Caco-2 (cell line): ENCODE measurements at regions not wholly inside any gene's neighbourhood (a gene's known extent, or its start where the extent isn't known, plus 50 kb on each side); places are given as distances from the start of the nearest gene placed in this dataset.

Experiments used
- BruUV-seq: library from RNA; stranded (reverse); fragments of 400-500 nt; replicated peaks from 2 replicates; lab custom pipeline; 2021; lab: Mats Ljungman, UMichigan
- CTCF ChIA-PET: fragments of 300-600 bp; sonication (Branson Sonifier 250); formaldehyde crosslinking; loops from one replicate; lab custom pipeline; 2022; ENCODE audit warnings: antibody characterized with exemption; lab: Charles Lee
- POLR2A ChIA-PET: fragments of 300-600 bp; sonication (Branson Sonifier 250); formaldehyde crosslinking; loops from one replicate; lab custom pipeline; 2022; ENCODE audit warnings: antibody characterized with exemption; lab: Charles Lee
- DNase-seq, 2 experiments: peaks; one replicate each; pipeline versions ENCODE4 v3.0.0 to v3.0.0-alpha.2; 2020 to 2022
- H3K27me3 ChIP-seq: replicated peaks from 2 replicates; pipeline ENCODE4 v1.6.0; 2011; ENCODE audit warnings: low read length; ENCODE audit not compliant: control insufficient read depth, insufficient read depth
- H3K36me3 ChIP-seq: 2 replicates; pipeline ENCODE4 v1.5.1; 2011; ENCODE audit warnings: low read length; ENCODE audit not compliant: control insufficient read depth, insufficient read depth
- H3K4me1 ChIP-seq: fragments of 250-450 bp; sonication (Bioruptor Pico); 2 replicates; pipeline ENCODE4 v1.5.1; 2020; ENCODE audit warnings: mild to moderate bottlenecking
- H3K4me3 ChIP-seq: 2 replicates; pipeline ENCODE4 v1.5.1; 2011; ENCODE audit warnings: low read depth, mild to moderate bottlenecking, control low read depth, low read length
- H3K9me3 ChIP-seq: fragments of 250-450 bp; sonication (Bioruptor Pico); 2 replicates; pipeline ENCODE4 v1.5.1; 2020; ENCODE audit warnings: mild to moderate bottlenecking, moderate library complexity
- H3K27ac Mint-ChIP-seq: one replicate; pipeline ENCODE4 v1.8.0; 2022; ENCODE audit warnings: mixed read lengths; ENCODE audit not compliant: unreplicated experiment
- H3K27me3 Mint-ChIP-seq: one replicate; pipeline ENCODE4 v1.8.0; 2022; ENCODE audit warnings: mixed read lengths; ENCODE audit not compliant: insufficient read depth, unreplicated experiment
- H3K36me3 Mint-ChIP-seq: one replicate; pipeline ENCODE4 v1.8.0; 2022; ENCODE audit warnings: mild to moderate bottlenecking, mixed read lengths; ENCODE audit not compliant: insufficient read depth, unreplicated experiment
- H3K4me1 Mint-ChIP-seq: one replicate; pipeline ENCODE4 v1.8.0; 2022; ENCODE audit warnings: low read depth, mixed read lengths; ENCODE audit not compliant: unreplicated experiment
- H3K4me3 Mint-ChIP-seq: one replicate; pipeline ENCODE4 v1.8.0; 2022; ENCODE audit warnings: mild to moderate bottlenecking, moderate library complexity, mixed read lengths; ENCODE audit not compliant: unreplicated experiment
- H3K9me3 Mint-ChIP-seq: one replicate; pipeline ENCODE4 v1.8.0; 2022; ENCODE audit warnings: mixed read lengths; ENCODE audit not compliant: unreplicated experiment
- CTCF ChIP-seq, 2 experiments: fragments of 200-600 bp in 1 of 2; IDR thresholded peaks; 1 replicate in 1 of 2; 2 replicates in 1 of 2; pipeline versions ENCODE4 v1.5.1 to v1.8.0; 2011 to 2022; ENCODE audit warnings: antibody characterized with exemption in 1 of 2, control low read depth in 1 of 2, inconsistent platforms in 1 of 2, low read depth in 1 of 2, low read length in 1 of 2, mild to moderate bottlenecking in 1 of 2, moderate library complexity in 1 of 2; ENCODE audit not compliant: insufficient read depth in 1 of 2, severe bottlenecking in 1 of 2, unreplicated experiment in 1 of 2
- intact Hi-C: fragments of 100-400 bp; cut with micrococcal nuclease; formaldehyde crosslinking; loops from one replicate; pipeline ENCODE4 v1.10.0; 2022; ENCODE audit not compliant: unreplicated experiment

- H3K36me3 Mint-ChIP-seq = no peaks in the 10 kb centered on the region
- H3K27me3 ChIP-seq = no peaks in the 10 kb centered on the region
- H3K27me3 Mint-ChIP-seq = peaks cover 3% of the 10 kb centered on the region
- H3K4me3 Mint-ChIP-seq = no peak overlapping the region
- peaks cover 5% of the 10 kb centered on the region for H3K4me1 ChIP-seq
- H3K4me3 ChIP-seq = no peak overlapping the region
- no peaks in the 10 kb centered on the region for H3K9me3 Mint-ChIP-seq
- intact Hi-C loops = no loop called here
- DNase-seq = no peak
- no peak overlapping the region for H3K27ac Mint-ChIP-seq
- POLR2A ChIA-PET = no interaction called here
- H3K36me3 ChIP-seq = no peaks in the 10 kb centered on the region
- CTCF ChIA-PET = no interaction called here
- no TSS peak for BruUV-seq
- no peaks in the 10 kb centered on the region; the same call in 1 of the 2 replicates for H3K9me3 ChIP-seq
- peaks cover 5% of the 10 kb centered on the region for H3K4me1 Mint-ChIP-seq
- no peak for TF ChIP-seq CTCF (IDR thresholded peaks at IDR 0.05; ENCODE audit: insufficient read depth in 1 of 2, low read depth in 1 of 2, low read length in 1 of 2, severe bottlenecking in 1 of 2, unreplicated experiment in 1 of 2)
These were observed 83.8 kb downstream of the MRPL46 start for GRCh38 chr15:88383354-88383753.

GRCh38 chr15:88382482-88382983, 84.7 kb downstream of the MRPL46 start:
- Histone ChIP-seq H3K36me3 (no peaks in the 10 kb centered on the region), H3K4me3 (no peak overlapping the region), H3K27me3 (no peaks in the 10 kb centered on the region), H3K4me1 (no peaks in the 10 kb centered on the region), H3K9me3 (no peaks in the 10 kb centered on the region)
- H3K27ac Mint-ChIP-seq = no peak overlapping the region
- ChIA-PET CTCF (no interaction called here), POLR2A (no interaction called here)
- no peaks in the 10 kb centered on the region for H3K4me1 Mint-ChIP-seq
- no peak for TF ChIP-seq CTCF (IDR thresholded peaks at IDR 0.05; ENCODE audit: insufficient read depth in 1 of 2, low read depth in 1 of 2, low read length in 1 of 2, severe bottlenecking in 1 of 2, unreplicated experiment in 1 of 2)
- intact Hi-C loops = no loop called here
- no peaks in the 10 kb centered on the region for H3K9me3 Mint-ChIP-seq
- DNase-seq = no peak
- no peak overlapping the region for H3K4me3 Mint-ChIP-seq
- BruUV-seq = no TSS peak
- H3K27me3 Mint-ChIP-seq = peaks cover 3% of the 10 kb centered on the region
- no peaks in the 10 kb centered on the region for H3K36me3 Mint-ChIP-seq

- Histone ChIP-seq H3K9me3 (no peaks in the 10 kb centered on the region), H3K36me3 (no peaks in the 10 kb centered on the region), H3K4me1 (no peaks in the 10 kb centered on the region), H3K27me3 (no peaks in the 10 kb centered on the region; the same call in 1 of the 2 replicates), H3K4me3 (no peak overlapping the region)
- no peak overlapping the region for H3K4me3 Mint-ChIP-seq
- POLR2A ChIA-PET = no interaction called here
- no peak for TF ChIP-seq CTCF (IDR thresholded peaks at IDR 0.05; ENCODE audit: insufficient read depth in 1 of 2, low read depth in 1 of 2, low read length in 1 of 2, severe bottlenecking in 1 of 2, unreplicated experiment in 1 of 2)
- H3K9me3 Mint-ChIP-seq = no peaks in the 10 kb centered on the region
- peaks cover 7% of the 10 kb centered on the region for H3K4me1 Mint-ChIP-seq
- no peak for DNase-seq
- no peaks in the 10 kb centered on the region for H3K36me3 Mint-ChIP-seq
- no peaks in the 10 kb centered on the region for H3K27me3 Mint-ChIP-seq
- H3K27ac Mint-ChIP-seq = no peak overlapping the region
- intact Hi-C loops = no loop called here
- CTCF ChIA-PET = no interaction called here
- BruUV-seq = no TSS peak
These were observed 89.0 kb downstream of the MRPL46 start for GRCh38 chr15:88378188-88378637.
